ENCODE measurements at regions not wholly inside any gene's neighbourhood (a gene's known extent, or its start where the extent isn't known, plus 50 kb on each side); places are given as distances from the start of the nearest gene placed in this dataset.

DNA sequence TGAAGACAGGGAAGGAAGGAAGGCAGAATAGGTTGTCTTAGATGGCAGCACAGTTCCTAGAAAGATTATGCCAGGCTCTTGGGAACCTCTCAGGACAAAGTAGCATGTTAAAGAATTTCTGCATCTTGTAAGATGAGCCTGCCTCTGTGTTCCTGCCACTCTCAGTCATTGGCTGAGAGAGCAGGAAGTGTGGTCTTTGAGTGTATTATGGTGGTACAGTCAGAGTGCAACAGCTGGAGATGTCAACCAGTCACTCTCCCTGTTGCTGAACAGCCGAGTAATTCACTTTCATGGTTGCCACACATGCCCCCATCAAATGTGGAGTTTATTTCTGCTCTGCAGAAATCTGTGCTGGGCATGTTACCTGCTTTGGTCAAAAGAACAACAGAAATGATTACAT is 659.6 kb upstream of the RIOK2 start:
- H2BK20ac ChIP-seq (ENCODE audit: low read length), result no peak overlapping the region
- H3K18ac ChIP-seq (ENCODE audit: extremely low read depth, low read length), result no peak overlapping the region
- no peak for TF ChIP-seq RAD21 (IDR thresholded peaks at IDR 0.05 in 1 of 2, conservative IDR thresholded peaks at IDR 0.05 in 1 of 2; ENCODE audit: low read depth in 2 of 2, low read length in 2 of 2)
- no peak for TF ChIP-seq TAF7 (optimal IDR thresholded peaks at IDR 0.05; ENCODE audit: borderline replicate concordance, low read depth, low read length)
- no peak for TF ChIP-seq SUZ12 (IDR thresholded peaks at IDR 0.05; ENCODE audit: low read length)
- TF ChIP-seq KDM4A (IDR thresholded peaks at IDR 0.05; ENCODE audit: low read depth, low read length, severe bottlenecking), result no peak
- TF ChIP-seq MAFK (IDR thresholded peaks at IDR 0.05; ENCODE audit: low read depth, low read length), result no peak
- no peak for TF ChIP-seq RBBP5 (IDR thresholded peaks at IDR 0.05; ENCODE audit: borderline replicate concordance, low read depth, low read length)
- TF ChIP-seq TBP (IDR thresholded peaks at IDR 0.05; ENCODE audit: low read depth, low read length), result no peak
- no peak for TF ChIP-seq EZH2 (IDR thresholded peaks at IDR 0.05; ENCODE audit: low read depth, low read length, severe bottlenecking)
- H2BK5ac ChIP-seq (ENCODE audit: low read depth, low read length), result no peak overlapping the region
- no peak overlapping the region for H4K5ac ChIP-seq (ENCODE audit: insufficient read length, low read depth, low read length)
- H3K56ac ChIP-seq (replicated peaks; ENCODE audit: insufficient read length, low read depth, low read length), result no peak overlapping the region
- ChIA-PET CTCF (ENCODE audit: partially characterized antibody) (interaction anchor here (1.0 kb wide), 1 partner anchor 544 kb away, joined by 4 read pairs; no protein-coding TSS in a partner anchor), POLR2A (ENCODE audit: partially characterized antibody) (no interaction called here)
- H3K9me3 ChIP-seq (ENCODE audit: insufficient read depth in 2 of 2, low read depth in 1 of 2, low read length in 1 of 2), result no peaks in the 10 kb centered on the region
- no peak overlapping the region for H3K14ac ChIP-seq (ENCODE audit: insufficient read length)
- no peaks in the 10 kb centered on the region for H3K79me2 ChIP-seq (ENCODE audit: control insufficient read depth in 1 of 2, insufficient read depth in 2 of 2, low read length in 2 of 2)
- H2AK5ac ChIP-seq (ENCODE audit: low read depth, low read length), result no peak overlapping the region
- H3K27me3 ChIP-seq (replicated peaks in 1 of 4; ENCODE audit: control insufficient read depth in 3 of 4, extremely low read depth in 1 of 4, insufficient read depth in 3 of 4, low read length in 3 of 4), result no peaks in the 10 kb centered on the region
- H3K79me1 ChIP-seq (ENCODE audit: low read depth, low read length), result no peaks in the 10 kb centered on the region
- no peak overlapping the region for H4K91ac ChIP-seq (replicated peaks; ENCODE audit: insufficient read length, low read length)
- no peaks in the 10 kb centered on the region for H3K4me1 ChIP-seq (replicated peaks in 1 of 4; ENCODE audit: control insufficient read depth in 3 of 4, insufficient read depth in 4 of 4, low read length in 3 of 4)
- H4K8ac ChIP-seq (ENCODE audit: extremely low read depth, insufficient read depth, low read length), result no peak overlapping the region
- H2BK12ac ChIP-seq (ENCODE audit: low read depth, low read length), result no peak overlapping the region
- H2BK120ac ChIP-seq (replicated peaks; ENCODE audit: low read depth, low read length), result no peak overlapping the region
- H3K27ac ChIP-seq (ENCODE audit: low read depth, low read length), result no peak overlapping the region
- H2AFZ ChIP-seq (ENCODE audit: low read length), result no peak overlapping the region
- H3K23ac ChIP-seq (ENCODE audit: insufficient read length), result no peak overlapping the region
- no peaks in the 10 kb centered on the region for H4K20me1 ChIP-seq (replicated peaks in 1 of 2; ENCODE audit: control insufficient read depth in 1 of 2, insufficient read depth in 2 of 2, low read length in 2 of 2)
- no peak overlapping the region for H2BK15ac ChIP-seq (ENCODE audit: low read length)
- no peak overlapping the region for H3K4ac ChIP-seq (replicated peaks; ENCODE audit: insufficient read length, low read depth, low read length)
- 100% methylated on average over 1 of the region's 1 CpG; no CpG with 5 or more reads in 1 of the 2 experiments for WGBS, 2 experiments (ENCODE audit: extremely low coverage in 1 of 2, insufficient coverage in 1 of 2, insufficient read length in 1 of 2, insufficient replicate concordance in 2 of 2, low coverage in 1 of 2, low lambda C conversion rate in 2 of 2, missing lambda C conversion rate in 1 of 2)
- no peaks in the 10 kb centered on the region for H3K23me2 ChIP-seq (ENCODE audit: low read depth, low read length)
- DNase-seq (ENCODE audit: low read depth in 1 of 2, low spot score in 2 of 2), result no peak
- H3K4me3 ChIP-seq (ENCODE audit: extremely low read depth in 1 of 4, insufficient read depth in 2 of 4, low read depth in 3 of 4, low read length in 4 of 4), result no peak overlapping the region
- H3K36me3 ChIP-seq (ENCODE audit: control insufficient read depth in 2 of 4, insufficient read depth in 4 of 4, low read length in 3 of 4), result no peaks in the 10 kb centered on the region
- H3K9ac ChIP-seq (replicated peaks in 1 of 4; ENCODE audit: extremely low read depth in 1 of 4, low read depth in 3 of 4, low read length in 3 of 4), result no peak overlapping the region
- H3K4me2 ChIP-seq (ENCODE audit: insufficient read depth in 1 of 2, low read depth in 2 of 2, low read length in 2 of 2), result no peak overlapping the region
- FAIRE-seq, result no peak

Data from H1 (cell line).